ENCODE measurements at regions not wholly inside any gene's neighbourhood (a gene's known extent, or its start where the extent isn't known, plus 50 kb on each side); places are given as distances from the start of the nearest gene placed in this dataset.
"Not testable (repeated sequence)": the region's sequence is repeated elsewhere in the genome, so short reads cannot be mapped to it uniquely, and the experiment has no call there.

- no peak for DNase-seq
These were observed 150.0 kb downstream of the RNASET2 start for GRCh38 chr6:166806217-166806838.

- no peak for DNase-seq
These were observed 152.9 kb downstream of the RNASET2 start for GRCh38 chr6:166803471-166803870.

GRCh38 chr6:166802401-166802800 is 153.9 kb downstream of the RNASET2 start:
- DNase-seq = no peak

GRCh38 chr6:166800137-166800536 is 156.2 kb downstream of the RNASET2 start:
- no peak for DNase-seq

- no peak for DNase-seq
These were observed 157.7 kb downstream of the RNASET2 start for GRCh38 chr6:166798652-166799051.

- no peak for DNase-seq
These were observed 159.7 kb downstream of the RNASET2 start for GRCh38 chr6:166796610-166797009.

- no peak for DNase-seq
These were observed 160.5 kb downstream of the RNASET2 start for GRCh38 chr6:166795879-166796278.

GRCh38 chr6:166790808-166791207 is 163.8 kb upstream of the RPS6KA2 start:
- DNase-seq = not testable (repeated sequence)

- DNase-seq = not testable (repeated sequence)
These were observed 161.9 kb upstream of the RPS6KA2 start for GRCh38 chr6:166788846-166789529.

- no peak for DNase-seq
These were observed 159.7 kb upstream of the RPS6KA2 start for GRCh38 chr6:166786704-166787293.

- DNase-seq = no peak
These were observed 158.1 kb upstream of the RPS6KA2 start for GRCh38 chr6:166785131-166785530.

GRCh38 chr6:166784691-166785090 is 157.6 kb upstream of the RPS6KA2 start:
- DNase-seq = no peak

- no peak for DNase-seq
These were observed 155.5 kb upstream of the RPS6KA2 start for GRCh38 chr6:166782520-166782919.

GRCh38 chr6:166781331-166781730 is 154.3 kb upstream of the RPS6KA2 start:
- DNase-seq = no peak

GRCh38 chr6:166779963-166780683 is 153.1 kb upstream of the RPS6KA2 start:
- DNase-seq = no peak

- no peak for DNase-seq
These were observed 152.3 kb upstream of the RPS6KA2 start for GRCh38 chr6:166779381-166779780.

- DNase-seq = no peak
These were observed 151.7 kb upstream of the RPS6KA2 start for GRCh38 chr6:166778776-166779175.

- DNase-seq = no peak
These were observed 151.0 kb upstream of the RPS6KA2 start for GRCh38 chr6:166778046-166778445.

GRCh38 chr6:166777096-166777630 is 150.1 kb upstream of the RPS6KA2 start:
- DNase-seq = no peak

- no peak for DNase-seq
These were observed 149.5 kb upstream of the RPS6KA2 start for GRCh38 chr6:166776571-166776970.

- DNase-seq = no peak
These were observed 148.8 kb upstream of the RPS6KA2 start for GRCh38 chr6:166775923-166776220.

- no peak for DNase-seq
These were observed 148.3 kb upstream of the RPS6KA2 start for GRCh38 chr6:166775180-166775922.

Data from occipital lobe (tissue), 1 donor.